HepG2 (cell line): ENCODE measurements at regions not wholly inside any gene's neighbourhood (a gene's known extent, or its start where the extent isn't known, plus 50 kb on each side); places are given as distances from the start of the nearest gene placed in this dataset.
"Not testable (repeated sequence)": the region's sequence is repeated elsewhere in the genome, so short reads cannot be mapped to it uniquely, and the experiment has no call there.

Source experiments
- ATAC-seq: fragments of 200-7000 bp; cut with Tn5 transposase; 3 replicates; pipeline ENCODE4 v1.9.1; 2020; ENCODE audit warnings: mild to moderate bottlenecking, moderate library complexity
- BruUV-seq: library from RNA; stranded (reverse); fragments of 400-500 nt; replicated peaks from 2 replicates; lab custom pipeline; 2021; lab: Mats Ljungman, UMichigan
- CTCF ChIA-PET: fragments of 300-600 bp; formaldehyde crosslinking; extraction: SDS; loops from one replicate; lab custom pipeline; 2021; ENCODE audit warnings: low total read pairs, inconsistent platforms, low intra/inter-chr PET ratio; lab: Yijun Ruan, JAX
- POLR2A ChIA-PET: fragments of 350-600 bp; sonication (Branson Sonifier 250); formaldehyde crosslinking; loops from one replicate; lab custom pipeline; 2020; ENCODE audit warnings: antibody characterized with exemption, inconsistent platforms; lab: Yijun Ruan, JAX
- DNase-seq: peaks from one replicate; pipeline ENCODE4 v3.0.0-alpha.2; 2015; ENCODE audit warnings: low spot score
- FAIRE-seq: peaks from 3 replicates; lab custom pipeline; 2011; peaks lifted over from hg19 to GRCh38; lab: Jason Lieb, UNC
- H2AFZ ChIP-seq: one replicate; pipeline ENCODE4 v1.6.1; 2011; ENCODE audit warnings: low read length, inconsistent platforms
- H3K27ac ChIP-seq: fragments of 300-600 bp; 3 replicates; pipeline ENCODE4 v1.8.0; 2011; ENCODE audit warnings: mixed run types, mild to moderate bottlenecking, mixed read lengths, low read length, inconsistent platforms; ENCODE audit not compliant: insufficient read depth; ENCODE audit errors: extremely low read length
- H3K27me3 ChIP-seq, 2 experiments: fragments of 200-600 bp in 1 of 2; 2 replicates in 1 of 2; 3 replicates in 1 of 2; pipeline versions ENCODE4 v1.6.0 to v1.8.0; 2011; ENCODE audit warnings: low read length in 2 of 2, mild to moderate bottlenecking in 2 of 2, moderate library complexity in 2 of 2, inconsistent platforms in 1 of 2; ENCODE audit not compliant: insufficient read depth in 2 of 2, control insufficient read depth in 1 of 2
- H3K36me3 ChIP-seq, 2 experiments: fragments of 200-600 bp in 1 of 2; replicated peaks in 1 of 2; 2 replicates in 1 of 2; 3 replicates in 1 of 2; pipeline versions ENCODE4 v1.5.1 to v1.8.0; 2011; ENCODE audit warnings: low read length in 2 of 2, inconsistent platforms in 1 of 2; ENCODE audit not compliant: insufficient read depth in 2 of 2, control insufficient read depth in 1 of 2
- H3K4me1 ChIP-seq: 2 replicates; pipeline ENCODE4 v1.5.1; 2012; ENCODE audit warnings: low read length, inconsistent platforms; ENCODE audit not compliant: insufficient read depth
- H3K4me2 ChIP-seq: 2 replicates; pipeline ENCODE4 v1.6.0; 2011; ENCODE audit warnings: low read depth, low read length, inconsistent platforms
- H3K4me3 ChIP-seq, 3 experiments: fragments of 200-600 bp in 1 of 3; sonication (generic), shearing (Covaris generic) in 1 of 3; replicated peaks in 1 of 3; 2 replicates each; pipeline ENCODE4 v1.5.1; 2011 to 2016; ENCODE audit warnings: low read length in 3 of 3, inconsistent platforms in 2 of 3, low read depth in 2 of 3, mild to moderate bottlenecking in 2 of 3, control low read depth in 1 of 3, mixed read lengths in 1 of 3; ENCODE audit not compliant: insufficient read depth in 1 of 3
- H3K79me2 ChIP-seq: one replicate; pipeline ENCODE4 v1.6.1; 2011; ENCODE audit warnings: low read length, inconsistent platforms; ENCODE audit not compliant: insufficient read depth
- H3K9ac ChIP-seq: 2 replicates; pipeline ENCODE4 v1.6.0; 2011; ENCODE audit warnings: mild to moderate bottlenecking, low read depth, low read length, inconsistent platforms; ENCODE audit not compliant: insufficient read depth
- H3K9me3 ChIP-seq: 2 replicates; pipeline ENCODE4 v1.5.1; 2012; ENCODE audit warnings: mild to moderate bottlenecking, low read length
- H4K20me1 ChIP-seq: 2 replicates; pipeline ENCODE4 v1.6.0; 2011; ENCODE audit warnings: inconsistent platforms, mild to moderate bottlenecking, low read length, moderate library complexity; ENCODE audit not compliant: insufficient read depth
- WGBS: methylation state at CpG from one replicate; pipeline ENCODE4 v1.1.6; 2017; ENCODE audit warnings: low lambda C conversion rate; 5-methylcytosine and 5-hydroxymethylcytosine counted together
- in situ Hi-C: cut with HindIII; loops from 2 replicates; pipeline ENCODE4 v1.10.0; 2017; ENCODE audit warnings: low pct_unique_long_range_greater_than_20kb; ENCODE audit not compliant: extremely low pct_ligation_motif_present
- intact Hi-C: fragments of 100-400 bp; cut with micrococcal nuclease; formaldehyde crosslinking; loops from one replicate; pipeline ENCODE4 v1.10.0; 2022; ENCODE audit not compliant: unreplicated experiment

GRCh38 chr1:224839648-224840300, 89.7 kb upstream of the DNAH14 start:
- in situ Hi-C loops, DNase-seq, BruUV-seq, ATAC-seq, intact Hi-C loops, POLR2A ChIA-PET, CTCF ChIA-PET, H2AFZ ChIP-seq, H3K4me2 ChIP-seq, H3K36me3 ChIP-seq, H4K20me1 ChIP-seq, FAIRE-seq, H3K9me3 ChIP-seq, H3K79me2 ChIP-seq, H3K4me1 ChIP-seq, H3K4me3 ChIP-seq, H3K9ac ChIP-seq, H3K27ac ChIP-seq, H3K27me3 ChIP-seq: not testable (repeated sequence)
- WGBS: 41% methylated on average over 7 of the region's 7 CpGs

DNA sequence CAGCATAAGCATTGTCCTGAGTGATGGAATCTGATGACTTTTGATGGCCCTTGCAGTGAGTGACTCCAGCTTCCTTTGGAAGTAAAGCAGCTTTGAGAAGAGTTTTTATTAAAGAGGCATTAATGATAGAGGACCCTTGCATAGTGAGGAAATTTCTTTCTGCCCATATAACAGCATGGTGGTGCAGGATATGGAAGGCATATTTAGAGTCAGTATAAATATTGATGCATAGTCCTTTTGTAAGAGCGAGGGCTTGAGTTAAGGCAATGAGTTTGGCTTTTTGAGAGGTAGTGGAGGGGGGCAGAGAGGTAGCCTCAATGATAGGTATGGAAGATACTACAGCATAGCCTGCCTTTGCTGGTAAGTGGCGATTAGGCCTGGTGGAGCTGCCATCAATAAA, 87.7 kb upstream of the DNAH14 start:
- BruUV-seq, H3K9ac ChIP-seq, H4K20me1 ChIP-seq, H2AFZ ChIP-seq, H3K27me3 ChIP-seq, ATAC-seq, FAIRE-seq, H3K36me3 ChIP-seq, H3K9me3 ChIP-seq, H3K27ac ChIP-seq, POLR2A ChIA-PET, H3K4me2 ChIP-seq, intact Hi-C loops, CTCF ChIA-PET, H3K4me3 ChIP-seq, H3K4me1 ChIP-seq, in situ Hi-C loops, DNase-seq, H3K79me2 ChIP-seq: not testable (repeated sequence)
- WGBS: 42% methylated on average over 2 of the region's 2 CpGs
